A673 (cell line): ENCODE measurements at regions not wholly inside any gene's neighbourhood (a gene's known extent, or its start where the extent isn't known, plus 50 kb on each side); places are given as distances from the start of the nearest gene placed in this dataset.

Experiments used
- BruUV-seq: library from RNA; stranded (reverse); fragments of 400-500 nt; replicated peaks from 2 replicates; lab custom pipeline; 2021; lab: Mats Ljungman, UMichigan
- CTCF ChIA-PET: fragments of 300-600 bp; sonication (Branson Sonifier 250); formaldehyde crosslinking; loops from one replicate; lab custom pipeline; 2022; ENCODE audit warnings: antibody characterized with exemption; lab: Charles Lee
- POLR2A ChIA-PET: fragments of 300-600 bp; sonication (Branson Sonifier 250); formaldehyde crosslinking; loops from one replicate; lab custom pipeline; 2022; ENCODE audit warnings: antibody characterized with exemption; ENCODE audit not compliant: low non-redundant PET; lab: Charles Lee
- DNase-seq: peaks from one replicate; pipeline ENCODE4 v3.0.0-alpha.2; 2015; ENCODE audit warnings: low spot score
- H3K27ac ChIP-seq: fragments of 200-600 bp; sonication (generic); 2 replicates; pipeline ENCODE4 v1.5.1; 2016; ENCODE audit warnings: mixed run types, low read depth, mild to moderate bottlenecking, mixed read lengths, antibody characterized with exemption, low read length; ENCODE audit not compliant: poor library complexity, severe bottlenecking
- H3K27me3 ChIP-seq: fragments of 200-600 bp; sonication (generic); replicated peaks from 2 replicates; pipeline ENCODE4 v1.6.1; 2017; ENCODE audit warnings: mixed run types, low read depth, mild to moderate bottlenecking, mixed read lengths, antibody characterized with exemption, low read length; ENCODE audit not compliant: insufficient read depth, poor library complexity
- H3K36me3 ChIP-seq: fragments of 200-600 bp; sonication (generic); 2 replicates; pipeline ENCODE4 v1.6.1; 2016; ENCODE audit warnings: mixed run types, mild to moderate bottlenecking, mixed read lengths, antibody characterized with exemption, low read length; ENCODE audit not compliant: insufficient read depth, poor library complexity, severe bottlenecking
- H3K4me1 ChIP-seq: fragments of 200-600 bp; sonication (generic); 2 replicates; pipeline ENCODE4 v1.6.1; 2017; ENCODE audit warnings: mixed run types, mild to moderate bottlenecking, mixed read lengths, antibody characterized with exemption, low read length; ENCODE audit not compliant: insufficient read depth, poor library complexity, severe bottlenecking
- H3K4me3 ChIP-seq: fragments of 200-600 bp; sonication (generic); 2 replicates; pipeline ENCODE4 v1.5.1; 2016; ENCODE audit warnings: low read depth, mixed run types, mild to moderate bottlenecking, mixed read lengths, low read length; ENCODE audit not compliant: poor library complexity, severe bottlenecking
- H3K9me3 ChIP-seq: fragments of 200-600 bp; sonication (generic); 2 replicates; pipeline ENCODE4 v1.6.1; 2016; ENCODE audit warnings: mixed run types, low read depth, mild to moderate bottlenecking, mixed read lengths, antibody characterized with exemption, low read length; ENCODE audit not compliant: poor library complexity, severe bottlenecking
- EZH2 ChIP-seq: fragments of 200-600 bp; sonication (generic); IDR thresholded peaks from 2 replicates; pipeline ENCODE4 v1.6.1; 2017; ENCODE audit warnings: borderline replicate concordance, low read depth, mild to moderate bottlenecking, mixed read lengths, antibody characterized with exemption, low read length; ENCODE audit not compliant: poor library complexity, severe bottlenecking
- intact Hi-C: fragments of 100-400 bp; cut with micrococcal nuclease; formaldehyde crosslinking; loops from one replicate; pipeline ENCODE4 v1.10.0; 2022; ENCODE audit not compliant: unreplicated experiment
- TF ChIP-seq, protein P1 (sequence below): fragments of 300-800, 200-600 bp; sonication (generic); conservative IDR thresholded peaks from 2 replicates; pipeline ENCODE4 v1.5.1; 2017; ENCODE audit warnings: low read depth, mild to moderate bottlenecking, antibody characterized with exemption, low read length, moderate library complexity, mixed read lengths

DNA sequence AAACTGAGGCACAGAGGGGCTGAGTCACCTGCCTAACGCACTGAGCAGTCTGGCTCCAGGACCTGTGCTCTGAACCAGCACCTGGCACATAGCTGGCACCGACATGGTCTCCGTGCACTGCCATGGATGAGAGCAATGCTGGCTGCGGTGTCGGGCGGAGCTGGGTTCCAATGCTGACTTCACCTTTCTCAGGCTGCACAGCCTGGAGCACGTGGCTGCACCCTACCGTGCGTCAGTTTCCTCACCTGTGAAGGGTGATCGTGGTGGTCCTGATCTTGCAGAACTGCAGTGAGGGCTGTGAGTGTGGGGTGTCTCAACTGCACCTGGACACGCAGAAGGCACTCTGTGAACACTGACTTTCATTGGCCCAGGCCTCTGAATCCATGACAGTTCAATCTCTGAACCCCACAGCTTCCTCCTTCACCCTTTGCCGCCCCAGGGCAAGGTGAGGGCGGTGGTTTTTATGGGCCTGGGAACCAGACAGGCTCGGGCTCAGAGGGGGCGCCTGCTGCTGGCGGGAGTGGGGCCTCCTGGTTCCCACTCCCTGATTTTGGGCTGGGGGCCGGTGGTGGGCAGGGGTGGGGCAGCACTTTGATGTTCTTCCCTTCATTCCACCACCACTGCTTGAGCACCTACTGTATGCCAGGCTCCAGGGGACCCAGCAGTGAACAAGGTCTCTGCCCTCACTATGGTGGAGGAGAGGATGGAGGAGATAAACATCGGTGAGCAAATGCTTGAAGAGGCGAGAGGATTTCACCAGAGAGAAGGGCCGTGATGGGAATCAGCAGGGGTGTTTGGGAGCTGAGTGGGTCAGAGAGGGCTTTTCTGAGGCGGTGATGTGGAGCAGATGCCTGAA is 102.9 kb downstream of the CEBPB start:
- no peak for DNase-seq
- intact Hi-C loops: no loop called here
- Histone ChIP-seq H3K4me3 (no peak overlapping the region), H3K27me3 (no peaks in the 10 kb centered on the region), H3K27ac (no peak overlapping the region), H3K4me1 (no peaks in the 10 kb centered on the region), H3K9me3 (no peaks in the 10 kb centered on the region), H3K36me3 (no peaks in the 10 kb centered on the region)
- POLR2A ChIA-PET: interaction anchor here (0.6 kb wide), 2 partner anchors 14 to 1007 kb away, joined by 3 read pairs; no protein-coding TSS in a partner anchor
- TF ChIP-seq, protein P1, sequence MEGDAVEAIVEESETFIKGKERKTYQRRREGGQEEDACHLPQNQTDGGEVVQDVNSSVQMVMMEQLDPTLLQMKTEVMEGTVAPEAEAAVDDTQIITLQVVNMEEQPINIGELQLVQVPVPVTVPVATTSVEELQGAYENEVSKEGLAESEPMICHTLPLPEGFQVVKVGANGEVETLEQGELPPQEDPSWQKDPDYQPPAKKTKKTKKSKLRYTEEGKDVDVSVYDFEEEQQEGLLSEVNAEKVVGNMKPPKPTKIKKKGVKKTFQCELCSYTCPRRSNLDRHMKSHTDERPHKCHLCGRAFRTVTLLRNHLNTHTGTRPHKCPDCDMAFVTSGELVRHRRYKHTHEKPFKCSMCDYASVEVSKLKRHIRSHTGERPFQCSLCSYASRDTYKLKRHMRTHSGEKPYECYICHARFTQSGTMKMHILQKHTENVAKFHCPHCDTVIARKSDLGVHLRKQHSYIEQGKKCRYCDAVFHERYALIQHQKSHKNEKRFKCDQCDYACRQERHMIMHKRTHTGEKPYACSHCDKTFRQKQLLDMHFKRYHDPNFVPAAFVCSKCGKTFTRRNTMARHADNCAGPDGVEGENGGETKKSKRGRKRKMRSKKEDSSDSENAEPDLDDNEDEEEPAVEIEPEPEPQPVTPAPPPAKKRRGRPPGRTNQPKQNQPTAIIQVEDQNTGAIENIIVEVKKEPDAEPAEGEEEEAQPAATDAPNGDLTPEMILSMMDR: no peak
- no peak for TF ChIP-seq EZH2
- CTCF ChIA-PET: no interaction called here
- BruUV-seq: no TSS peak

DNA sequence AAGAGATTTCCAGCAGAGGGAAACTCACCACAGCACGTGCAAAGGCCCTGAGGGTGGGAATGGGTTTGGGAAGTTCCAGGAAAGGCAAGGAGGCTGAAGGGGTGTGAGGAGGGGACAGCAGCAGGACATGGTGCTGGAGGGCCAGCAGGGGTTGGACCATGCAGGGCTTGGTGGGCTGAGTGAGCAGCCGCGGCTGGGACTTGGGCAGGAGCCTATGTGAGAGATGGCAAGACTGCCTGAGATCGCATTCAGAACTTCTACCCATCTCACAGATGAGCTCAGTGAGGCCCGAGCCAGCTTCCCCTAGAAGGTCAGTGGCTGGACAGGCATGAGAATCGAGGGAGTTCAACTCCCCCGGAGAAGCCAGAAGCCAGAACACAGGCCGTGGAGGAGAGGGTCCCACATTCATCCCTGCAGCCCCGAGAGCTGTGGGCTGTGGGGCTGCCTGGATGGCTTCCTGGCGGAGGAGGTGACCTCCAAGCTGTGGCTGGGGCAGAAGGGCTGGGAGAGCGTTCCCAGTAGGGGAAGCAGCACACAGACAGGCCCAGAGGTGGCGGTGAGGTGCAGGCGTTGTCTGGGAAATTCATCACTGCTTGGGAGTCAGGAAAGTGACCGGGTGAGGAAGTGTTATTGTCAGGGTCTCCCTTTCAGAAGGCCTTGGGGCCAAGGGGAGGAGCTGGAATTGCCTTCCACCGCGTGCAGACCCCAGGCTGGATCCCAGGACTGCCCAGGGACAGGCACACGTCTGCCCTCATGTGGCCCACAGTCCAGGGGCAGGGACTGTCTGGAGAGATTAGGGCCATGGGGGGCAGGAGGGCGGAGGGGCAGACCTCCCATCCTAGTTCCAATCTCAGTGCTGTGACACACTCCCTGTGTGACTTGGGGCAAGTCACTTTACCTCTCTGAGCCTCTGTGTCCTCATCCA is 103.8 kb downstream of the CEBPB start:
- DNase-seq: no peak
- Histone ChIP-seq H3K4me3 (no peak overlapping the region), H3K9me3 (no peaks in the 10 kb centered on the region), H3K4me1 (no peaks in the 10 kb centered on the region), H3K36me3 (no peaks in the 10 kb centered on the region), H3K27me3 (no peaks in the 10 kb centered on the region), H3K27ac (no peak overlapping the region)
- no TSS peak for BruUV-seq
- intact Hi-C loops: no loop called here
- POLR2A ChIA-PET: interaction anchor here (0.6 kb wide), 1 partner anchor 1006 kb away, joined by 3 read pairs; no protein-coding TSS in a partner anchor
- TF ChIP-seq EZH2: no peak
- TF ChIP-seq, protein P1: no peak
- CTCF ChIA-PET: no interaction called here

DNA sequence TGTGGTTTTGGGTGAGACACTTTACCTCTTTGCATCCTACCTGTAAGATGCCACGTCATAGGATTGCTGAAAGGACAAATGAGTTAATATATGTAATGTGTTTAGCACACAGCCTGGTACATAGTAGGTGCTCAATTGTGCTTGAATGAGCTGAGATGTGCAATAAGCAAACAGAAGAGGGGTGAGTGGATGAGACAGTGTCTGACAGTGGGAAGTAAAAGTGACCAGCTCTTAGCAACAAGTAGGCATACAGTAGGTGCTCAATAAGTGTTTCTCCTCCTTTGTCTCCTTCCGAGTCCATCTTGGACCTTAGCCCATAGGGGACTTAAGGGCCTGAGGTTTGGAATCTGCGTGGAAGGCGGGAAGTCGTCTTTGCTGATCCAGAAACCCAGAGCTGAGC is 104.7 kb downstream of the CEBPB start:
- no peak for DNase-seq
- H3K9me3 ChIP-seq: no peaks in the 10 kb centered on the region
- H3K36me3 ChIP-seq: no peaks in the 10 kb centered on the region
- H3K4me3 ChIP-seq: no peak overlapping the region
- ChIA-PET CTCF (no interaction called here), POLR2A (no interaction called here)
- no peak overlapping the region for H3K27ac ChIP-seq
- intact Hi-C loops: no loop called here
- TF ChIP-seq, protein P1: no peak
- TF ChIP-seq EZH2: no peak
- no peaks in the 10 kb centered on the region for H3K4me1 ChIP-seq
- no peaks in the 10 kb centered on the region for H3K27me3 ChIP-seq
- BruUV-seq: no TSS peak
